SK-N-SH (cell line): ENCODE measurements at regions not wholly inside any gene's neighbourhood (a gene's known extent, or its start where the extent isn't known, plus 50 kb on each side); places are given as distances from the start of the nearest gene placed in this dataset.

Experiments
- CTCF ChIA-PET: fragments of 300-600, 350-600 bp; formaldehyde crosslinking; extraction: SDS; loops from one replicate; lab custom pipeline; 2021; lab: Yijun Ruan, JAX
- POLR2A ChIA-PET: fragments of 350-600 bp; sonication (Branson Sonifier 250); formaldehyde crosslinking; extraction: SDS; loops from one replicate; lab custom pipeline; 2020; ENCODE audit warnings: antibody characterized with exemption, inconsistent platforms; lab: Yijun Ruan, JAX
- DNase-seq: peaks from one replicate; pipeline ENCODE4 v3.0.0; 2012
- H2AFZ ChIP-seq: fragments of 200-600 bp; sonication (generic); 2 replicates; pipeline ENCODE4 v1.8.1; 2016; ENCODE audit warnings: antibody characterized with exemption, mild to moderate bottlenecking, low read depth
- H3F3A ChIP-seq: fragments of 200-600 bp; sonication (generic); replicated peaks from 2 replicates; pipeline ENCODE3; 2016; ENCODE audit warnings: antibody characterized with exemption, mild to moderate bottlenecking; ENCODE audit not compliant: insufficient read depth
- H3K27ac ChIP-seq, 2 experiments: fragments of 200-500 bp in 1 of 2; fragments of 200-600 bp in 1 of 2; sonication (Bioruptor generic) in 1 of 2; sonication (generic), shearing (Covaris generic) in 1 of 2; 2 replicates each; pipeline versions ENCODE4 v1.5.1 to v1.6.1; 2014 to 2016; ENCODE audit warnings: low read depth in 2 of 2, inconsistent platforms in 1 of 2, low read length in 1 of 2, mild to moderate bottlenecking in 1 of 2, mixed read lengths in 1 of 2
- H3K27me3 ChIP-seq: fragments of 200-600 bp; sonication (generic), shearing (Covaris generic); 2 replicates; pipeline ENCODE4 v1.6.1; 2016; ENCODE audit warnings: mixed run types; ENCODE audit not compliant: insufficient read depth
- H3K36me3 ChIP-seq, 2 experiments: fragments of 200-500 bp in 1 of 2; fragments of 200-600 bp in 1 of 2; sonication (Bioruptor generic) in 1 of 2; sonication (generic) in 1 of 2; replicated peaks in 1 of 2; 2 replicates each; pipeline versions ENCODE3 to v1.5.1; 2014 to 2016; ENCODE audit warnings: low read length in 1 of 2, mild to moderate bottlenecking in 1 of 2; ENCODE audit not compliant: insufficient read depth in 2 of 2, control insufficient read depth in 1 of 2
- H3K4me1 ChIP-seq, 2 experiments: fragments of 200-500 bp in 1 of 2; fragments of 200-600 bp in 1 of 2; sonication (Bioruptor generic) in 1 of 2; sonication (generic), shearing (Covaris generic) in 1 of 2; 2 replicates each; pipeline versions ENCODE4 v1.5.1 to v1.6.1; 2014 to 2016; ENCODE audit warnings: low read depth in 1 of 2, low read length in 1 of 2, mixed run types in 1 of 2; ENCODE audit not compliant: insufficient read depth in 2 of 2, control insufficient read depth in 1 of 2
- H3K4me2 ChIP-seq: fragments of 200-600 bp; sonication (generic), shearing (Covaris generic); 2 replicates; pipeline ENCODE4 v1.6.1; 2017; ENCODE audit warnings: mixed run types
- H3K4me3 ChIP-seq, 2 experiments: fragments of 200-500 bp in 1 of 2; fragments of 200-600 bp in 1 of 2; sonication (Bioruptor generic) in 1 of 2; sonication (generic), shearing (Covaris generic) in 1 of 2; 2 replicates each; pipeline versions ENCODE4 v1.5.1 to v1.8.1; 2014 to 2016; ENCODE audit warnings: low read depth in 2 of 2, inconsistent platforms in 1 of 2, low read length in 1 of 2, mild to moderate bottlenecking in 1 of 2, mixed read lengths in 1 of 2, moderate library complexity in 1 of 2
- H3K79me2 ChIP-seq: fragments of 200-600 bp; sonication (generic); 2 replicates; pipeline ENCODE4 v1.8.1; 2017; ENCODE audit warnings: mild to moderate bottlenecking; ENCODE audit not compliant: insufficient read depth
- H3K9ac ChIP-seq: fragments of 200-600 bp; sonication (generic); 2 replicates; pipeline ENCODE4 v1.6.1; 2017; ENCODE audit warnings: mixed run types
- H3K9me2 ChIP-seq: fragments of 200-600 bp; sonication (generic); 2 replicates; pipeline ENCODE4 v1.6.1; 2017; ENCODE audit warnings: mixed run types
- H3K9me3 ChIP-seq: fragments of 200-600 bp; sonication (generic); 2 replicates; pipeline ENCODE4 v1.6.1; 2017; ENCODE audit warnings: mixed run types, mild to moderate bottlenecking, moderate library complexity
- H4K20me1 ChIP-seq: fragments of 200-600 bp; sonication (generic); 2 replicates; pipeline ENCODE4 v1.6.1; 2017; ENCODE audit warnings: mild to moderate bottlenecking, mixed run types; ENCODE audit not compliant: insufficient read depth
- CHD2 ChIP-seq: fragments of 150-350 bp; IDR thresholded peaks from 2 replicates; pipeline ENCODE4 v1.6.1; 2018; ENCODE audit warnings: low read length; ENCODE audit not compliant: partially characterized antibody
- ELF1 ChIP-seq: IDR thresholded peaks from 2 replicates; pipeline ENCODE4 v1.4.0; 2012
- EZH2phosphoT487 ChIP-seq: fragments of 200-600 bp; sonication (generic); IDR thresholded peaks from 2 replicates; pipeline ENCODE4 v1.6.1; 2017; ENCODE audit warnings: low read depth, mixed run types, mild to moderate bottlenecking, antibody characterized with exemption, moderate library complexity, borderline replicate concordance
- GABPA ChIP-seq: IDR thresholded peaks from 2 replicates; pipeline ENCODE4 v1.4.0; 2012; ENCODE audit warnings: low read depth, mild to moderate bottlenecking
- GATA2 ChIP-seq: sonication (generic); formaldehyde crosslinking; IDR thresholded peaks from 2 replicates; pipeline ENCODE4 v1.5.0; 2020; ENCODE audit warnings: mild to moderate bottlenecking, missing genetic modification reagents
- MAX ChIP-seq: IDR thresholded peaks from 2 replicates; pipeline ENCODE4 v1.4.0; 2012; ENCODE audit warnings: low read depth
- NFIC ChIP-seq: IDR thresholded peaks from 2 replicates; pipeline ENCODE4 v1.4.0; 2012; ENCODE audit warnings: borderline replicate concordance
- NRF1 ChIP-seq: IDR thresholded peaks from 2 replicates; pipeline ENCODE4 v1.6.1; 2012; ENCODE audit warnings: low read depth, mild to moderate bottlenecking, low read length
- RAD21 ChIP-seq: IDR thresholded peaks from 2 replicates; pipeline ENCODE4 v1.6.1; 2012; ENCODE audit warnings: mild to moderate bottlenecking, low read length
- RXRA ChIP-seq: IDR thresholded peaks from 2 replicates; pipeline ENCODE4 v1.4.0; 2012; ENCODE audit warnings: low read depth, mild to moderate bottlenecking, borderline replicate concordance
- SMC3 ChIP-seq: IDR thresholded peaks from 2 replicates; pipeline ENCODE4 v1.6.1; 2012; ENCODE audit warnings: low read depth, low read length, improper control_type of control experiment
- TCF12 ChIP-seq: IDR thresholded peaks from 2 replicates; pipeline ENCODE4 v1.4.0; 2012
- USF2 ChIP-seq: fragments of 150-350 bp; IDR thresholded peaks from 2 replicates; pipeline ENCODE4 v1.6.1; 2017; ENCODE audit warnings: antibody characterized with exemption, low read length, low read depth, borderline replicate concordance
- WGBS: methylation state at CpG from one replicate; pipeline ENCODE4 v1.1.6; 2017; ENCODE audit warnings: low lambda C conversion rate; 5-methylcytosine and 5-hydroxymethylcytosine counted together
- TF ChIP-seq, protein P1 (sequence below): IDR thresholded peaks from 2 replicates; pipeline ENCODE4 v1.4.0; 2012; ENCODE audit warnings: low read depth, borderline replicate concordance
- TF ChIP-seq, protein P2 (sequence below): IDR thresholded peaks from 2 replicates; pipeline ENCODE4; 2012

- H3K4me1 ChIP-seq, result no peaks in the 10 kb centered on the region
- ChIA-PET CTCF (no interaction called here), POLR2A (no interaction called here)
- no peaks in the 10 kb centered on the region for H4K20me1 ChIP-seq
- no peaks in the 10 kb centered on the region for H3K79me2 ChIP-seq
- no peak overlapping the region for H3K4me2 ChIP-seq
- H3K9me2 ChIP-seq, result no peaks in the 10 kb centered on the region
- no peaks in the 10 kb centered on the region for H3K9me3 ChIP-seq
- DNase-seq, result no peak
- no peaks in the 10 kb centered on the region for H3K36me3 ChIP-seq
- 29% methylated on average over 2 of the region's 2 CpGs for WGBS
- no peaks in the 10 kb centered on the region for H3K27me3 ChIP-seq
- H3K9ac ChIP-seq, result no peak overlapping the region
- H3K4me3 ChIP-seq, result no peak overlapping the region
- no peak overlapping the region for H2AFZ ChIP-seq
- H3F3A ChIP-seq, result peaks cover under 1% of the 10 kb centered on the region
- TF ChIP-seq MAX, result no peak
- no peak for TF ChIP-seq USF2
- no peak for TF ChIP-seq GATA2
- TF ChIP-seq TCF12, result no peak
- no peak for TF ChIP-seq SMC3
- TF ChIP-seq GABPA, result no peak
- TF ChIP-seq NRF1, result no peak
- no peak for TF ChIP-seq RXRA
- no peak for TF ChIP-seq RAD21
- TF ChIP-seq EZH2phosphoT487, result no peak
- TF ChIP-seq, protein P1, sequence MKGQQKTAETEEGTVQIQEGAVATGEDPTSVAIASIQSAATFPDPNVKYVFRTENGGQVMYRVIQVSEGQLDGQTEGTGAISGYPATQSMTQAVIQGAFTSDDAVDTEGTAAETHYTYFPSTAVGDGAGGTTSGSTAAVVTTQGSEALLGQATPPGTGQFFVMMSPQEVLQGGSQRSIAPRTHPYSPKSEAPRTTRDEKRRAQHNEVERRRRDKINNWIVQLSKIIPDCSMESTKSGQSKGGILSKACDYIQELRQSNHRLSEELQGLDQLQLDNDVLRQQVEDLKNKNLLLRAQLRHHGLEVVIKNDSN, result no peak
- no peak overlapping the region for H3K27ac ChIP-seq
Observed at GRCh38 chr11:27898166-27898565, 197.9 kb upstream of the BDNF start.

DNA sequence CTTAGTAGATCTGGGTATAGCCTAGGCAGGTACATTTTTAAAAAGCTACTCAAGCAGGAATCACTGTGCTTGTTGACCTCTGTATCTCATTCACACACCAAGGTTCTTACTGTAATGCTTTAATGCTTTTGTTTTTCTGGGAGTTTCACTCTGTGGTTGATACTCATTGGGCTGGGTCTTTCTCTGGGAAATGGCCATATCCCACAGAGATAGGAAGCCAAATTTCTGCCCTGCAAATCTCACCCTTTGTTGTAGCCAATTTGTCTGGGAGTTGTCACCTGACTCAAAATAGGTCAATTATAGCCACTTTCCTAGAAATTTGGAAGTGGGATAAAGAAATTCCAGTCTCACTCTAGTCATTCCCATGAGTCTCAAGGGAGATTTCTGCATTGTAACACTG lies 195.8 kb upstream of the BDNF start:
- CTCF ChIA-PET, result no interaction called here
- Histone ChIP-seq H3F3A (no peaks in the 10 kb centered on the region), H4K20me1 (no peaks in the 10 kb centered on the region), H2AFZ (no peak overlapping the region), H3K9me3 (no peaks in the 10 kb centered on the region), H3K36me3 (no peaks in the 10 kb centered on the region), H3K4me3 (no peak overlapping the region), H3K9ac (no peak overlapping the region), H3K79me2 (no peaks in the 10 kb centered on the region), H3K27ac (no peak overlapping the region), H3K4me2 (no peak overlapping the region), H3K4me1 (no peaks in the 10 kb centered on the region), H3K9me2 (no peaks in the 10 kb centered on the region), H3K27me3 (no peaks in the 10 kb centered on the region)
- TF ChIP-seq CHD2 (no peak), NRF1 (no peak), ELF1 (no peak), RAD21 (no peak), NFIC (no peak)
- TF ChIP-seq, protein P2, sequence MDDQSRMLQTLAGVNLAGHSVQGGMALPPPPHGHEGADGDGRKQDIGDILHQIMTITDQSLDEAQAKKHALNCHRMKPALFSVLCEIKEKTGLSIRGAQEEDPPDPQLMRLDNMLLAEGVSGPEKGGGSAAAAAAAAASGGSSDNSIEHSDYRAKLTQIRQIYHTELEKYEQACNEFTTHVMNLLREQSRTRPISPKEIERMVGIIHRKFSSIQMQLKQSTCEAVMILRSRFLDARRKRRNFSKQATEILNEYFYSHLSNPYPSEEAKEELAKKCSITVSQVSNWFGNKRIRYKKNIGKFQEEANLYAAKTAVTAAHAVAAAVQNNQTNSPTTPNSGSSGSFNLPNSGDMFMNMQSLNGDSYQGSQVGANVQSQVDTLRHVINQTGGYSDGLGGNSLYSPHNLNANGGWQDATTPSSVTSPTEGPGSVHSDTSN, result no peak
- POLR2A ChIA-PET, result no interaction called here
- DNase-seq, result no peak
